K562 (cell line): ENCODE measurements at regions not wholly inside any gene's neighbourhood (a gene's known extent, or its start where the extent isn't known, plus 50 kb on each side); places are given as distances from the start of the nearest gene placed in this dataset.

ENCODE experiments used
- NR2C2 ChIP-seq, 2 experiments: fragments of 200-800 bp in 1 of 2; sonication (Bioruptor generic) in 1 of 2; sonication (generic) in 1 of 2; formaldehyde crosslinking in 1 of 2; IDR thresholded peaks; 2 replicates each; pipeline versions ENCODE4 v1.6.1 to v1.8.0; 2016 to 2022; ENCODE audit warnings: mild to moderate bottlenecking in 1 of 2, missing compliant biosample characterization in 1 of 2, missing genetic modification characterization in 1 of 2, missing genetic modification reagents in 1 of 2
- RBM39 ChIP-seq: fragments of 200-400 bp; formaldehyde crosslinking; optimal IDR thresholded peaks from 2 replicates; pipeline ENCODE3; 2018; ENCODE audit warnings: low read depth, low read length
- RFX5 ChIP-seq: IDR thresholded peaks from 2 replicates; pipeline ENCODE4 v1.6.1; 2011; ENCODE audit warnings: low read depth, mild to moderate bottlenecking, improper control_type of control experiment, low read length
- ZNF780A ChIP-seq: fragments of 250-450 bp; sonication (Bioruptor Pico); IDR thresholded peaks from 2 replicates; pipeline ENCODE4 v1.5.0; 2021; ENCODE audit warnings: mild to moderate bottlenecking

- no peak for TF ChIP-seq RFX5
- TF ChIP-seq NR2C2 (CRISPR knock-in tag; IDR thresholded peaks at IDR 0.05) = no peak
- TF ChIP-seq NR2C2 (tag; IDR thresholded peaks at IDR 0.05) = no peak
- TF ChIP-seq ZNF780A = no peak
- no peak for TF ChIP-seq RBM39
Observed at GRCh38 chr4:135533053-135533452, 1331.5 kb upstream of the PABPC4L start.
